H9 (cell line): ENCODE measurements at regions not wholly inside any gene's neighbourhood (a gene's known extent, or its start where the extent isn't known, plus 50 kb on each side); places are given as distances from the start of the nearest gene placed in this dataset.

Experiments
- DNase-seq: peaks from one replicate; pipeline ENCODE4 v3.0.0-alpha.2; 2017
- H2AFZ ChIP-seq: one replicate; pipeline ENCODE4 v1.6.1; 2013; ENCODE audit warnings: mild to moderate bottlenecking, low read length, control low read depth, moderate library complexity
- H2AK5ac ChIP-seq: 2 replicates; pipeline ENCODE4 v1.6.1; 2013; ENCODE audit warnings: low read length, control low read depth, mixed read lengths; ENCODE audit not compliant: insufficient read length
- H2BK120ac ChIP-seq: one replicate; pipeline ENCODE4 v1.6.1; 2013; ENCODE audit warnings: low read depth, mild to moderate bottlenecking, low read length, control low read depth, inconsistent platforms; ENCODE audit not compliant: poor library complexity, severe bottlenecking
- H2BK12ac ChIP-seq: 2 replicates; pipeline ENCODE4 v1.6.1; 2013; ENCODE audit warnings: low read length, control low read depth, mixed read lengths, low read depth; ENCODE audit not compliant: insufficient read length
- H2BK15ac ChIP-seq: 2 replicates; pipeline ENCODE4 v1.6.1; 2013; ENCODE audit warnings: low read depth, low read length, control low read depth
- H2BK20ac ChIP-seq: one replicate; pipeline ENCODE4 v1.6.1; 2013; ENCODE audit warnings: low read depth, mild to moderate bottlenecking, low read length, control low read depth, inconsistent platforms; ENCODE audit not compliant: poor library complexity, severe bottlenecking
- H2BK5ac ChIP-seq: 2 replicates; pipeline ENCODE4 v1.6.1; 2013; ENCODE audit warnings: low read length, control low read depth, mixed read lengths; ENCODE audit not compliant: insufficient read length
- H3K14ac ChIP-seq: 2 replicates; pipeline ENCODE4 v1.6.1; 2013; ENCODE audit warnings: low read length, control low read depth; ENCODE audit not compliant: insufficient read depth
- H3K18ac ChIP-seq: 2 replicates; pipeline ENCODE4 v1.6.1; 2013; ENCODE audit warnings: low read depth, mild to moderate bottlenecking, mixed read lengths, low read length, control low read depth; ENCODE audit not compliant: insufficient read length
- H3K23ac ChIP-seq: 2 replicates; pipeline ENCODE4 v1.6.1; 2013; ENCODE audit warnings: low read length, control low read depth, mixed read lengths, low read depth; ENCODE audit not compliant: insufficient read length
- H3K23me2 ChIP-seq: 2 replicates; pipeline ENCODE4 v1.6.1; 2013; ENCODE audit warnings: low read depth, mild to moderate bottlenecking, mixed read lengths, low read length, control low read depth; ENCODE audit not compliant: insufficient read length, poor library complexity, severe bottlenecking
- H3K27ac ChIP-seq: 2 replicates; pipeline ENCODE4 v1.5.1; 2013; ENCODE audit warnings: low read length, control low read depth, mixed read lengths, low read depth; ENCODE audit not compliant: insufficient read length
- H3K27me3 ChIP-seq: 2 replicates; pipeline ENCODE4 v1.6.1; 2013; ENCODE audit warnings: low read length, control low read depth, inconsistent platforms; ENCODE audit not compliant: insufficient read depth
- H3K4ac ChIP-seq: 2 replicates; pipeline ENCODE4 v1.6.1; 2013; ENCODE audit warnings: low read depth, mild to moderate bottlenecking, control low read depth, inconsistent platforms, low read length, moderate library complexity
- H3K4me1 ChIP-seq: 2 replicates; pipeline ENCODE4 v1.6.1; 2013; ENCODE audit warnings: low read length, control low read depth, inconsistent platforms; ENCODE audit not compliant: insufficient read depth
- H3K4me2 ChIP-seq: 2 replicates; pipeline ENCODE4 v1.6.1; 2013; ENCODE audit warnings: low read length, control low read depth, mixed read lengths; ENCODE audit not compliant: insufficient read length, insufficient read depth
- H3K56ac ChIP-seq: 2 replicates; pipeline ENCODE4 v1.6.1; 2013; ENCODE audit warnings: low read depth, mild to moderate bottlenecking, mixed read lengths, low read length, control low read depth; ENCODE audit not compliant: insufficient read length
- H3K79me1 ChIP-seq: 2 replicates; pipeline ENCODE4 v1.6.1; 2013; ENCODE audit warnings: low read depth, mild to moderate bottlenecking, moderate library complexity, low read length, control low read depth, inconsistent platforms; ENCODE audit not compliant: insufficient read depth, poor library complexity, severe bottlenecking
- H3K79me2 ChIP-seq: 2 replicates; pipeline ENCODE4 v1.6.1; 2013; ENCODE audit warnings: low read length, control low read depth, inconsistent platforms; ENCODE audit not compliant: insufficient read depth
- H3K9ac ChIP-seq: 2 replicates; pipeline ENCODE4 v1.6.1; 2013; ENCODE audit warnings: low read length, control low read depth, mixed read lengths; ENCODE audit not compliant: insufficient read length; ENCODE audit errors: extremely low read depth
- H3K9me3 ChIP-seq: one replicate; pipeline ENCODE4 v1.6.1; 2013; ENCODE audit warnings: low read depth, low read length, inconsistent platforms; ENCODE audit not compliant: control insufficient read depth
- H3T11ph ChIP-seq: one replicate; pipeline ENCODE4 v1.6.1; 2013; ENCODE audit warnings: mild to moderate bottlenecking, low read length, control low read depth, inconsistent platforms
- H4K20me1 ChIP-seq: one replicate; pipeline ENCODE4 v1.6.1; 2013; ENCODE audit not compliant: control insufficient read depth, insufficient read length, insufficient read depth
- H4K5ac ChIP-seq: 2 replicates; pipeline ENCODE4 v1.6.1; 2013; ENCODE audit warnings: low read depth, mild to moderate bottlenecking, mixed read lengths, low read length, control low read depth; ENCODE audit not compliant: insufficient read length
- H4K8ac ChIP-seq: replicated peaks from 2 replicates; pipeline ENCODE4 v1.6.1; 2013; ENCODE audit warnings: low read length, control low read depth, mixed read lengths, low read depth; ENCODE audit not compliant: insufficient read length
- H4K91ac ChIP-seq: 2 replicates; pipeline ENCODE4 v1.6.1; 2013; ENCODE audit warnings: low read depth, mild to moderate bottlenecking, moderate library complexity, mixed read lengths, low read length, control low read depth; ENCODE audit not compliant: insufficient read length
- H3K27ac Mint-ChIP-seq, 3 experiments: 2 replicates in 2 of 3; 3 replicates in 1 of 3; pipeline ENCODE4 v1.8.0; 2020 to 2021; ENCODE audit warnings: mixed read lengths in 3 of 3, mild to moderate bottlenecking in 1 of 3, moderate library complexity in 1 of 3
- H3K27me3 Mint-ChIP-seq: 2 replicates; pipeline ENCODE4 v1.8.0; 2021; ENCODE audit warnings: low read depth, mild to moderate bottlenecking, moderate library complexity, mixed read lengths
- H3K36me3 Mint-ChIP-seq, 3 experiments: 2 replicates in 2 of 3; 3 replicates in 1 of 3; pipeline ENCODE4 v1.8.0; 2020 to 2021; ENCODE audit warnings: low read depth in 3 of 3, mixed read lengths in 3 of 3; ENCODE audit not compliant: insufficient read depth in 1 of 3
- H3K4me1 Mint-ChIP-seq, 2 experiments: 2 replicates each; pipeline ENCODE4 v1.8.0; 2020; ENCODE audit warnings: mixed read lengths in 2 of 2
- H3K4me3 Mint-ChIP-seq, 2 experiments: 2 replicates in 1 of 2; 3 replicates in 1 of 2; pipeline ENCODE4 v1.8.0; 2020 to 2021; ENCODE audit warnings: mild to moderate bottlenecking in 2 of 2, mixed read lengths in 2 of 2, moderate library complexity in 1 of 2
- H3K9me3 Mint-ChIP-seq, 2 experiments: 2 replicates in 1 of 2; 3 replicates in 1 of 2; pipeline ENCODE4 v1.8.0; 2020; ENCODE audit warnings: mild to moderate bottlenecking in 2 of 2, mixed read lengths in 2 of 2, moderate library complexity in 1 of 2
- CTCF ChIP-seq: fragments of 200-600 bp; sonication (generic); conservative IDR thresholded peaks from 3 replicates; pipeline ENCODE4 v1.8.0; 2021; ENCODE audit warnings: antibody characterized with exemption, mild to moderate bottlenecking
- WGBS: extraction: QIAGEN DNeasy Blood & Tissue Kit; methylation state at CpG from one replicate; pipeline ENCODE4 v1.1.7; 2013; ENCODE audit warnings: missing lambda C conversion rate, low lambda C conversion rate, mixed read lengths; ENCODE audit not compliant: insufficient read length; ENCODE audit errors: extremely low coverage; 5-methylcytosine and 5-hydroxymethylcytosine counted together

GRCh38 chr7:85405016-85405902 lies 218.4 kb upstream of the SEMA3D start:
- no peak overlapping the region for H3K4ac ChIP-seq
- H2BK5ac ChIP-seq: no peak overlapping the region
- H4K8ac ChIP-seq: no peak overlapping the region
- WGBS: no CpG with 5 or more reads among the region's 2 CpGs
- H2BK20ac ChIP-seq: no peak overlapping the region
- no peak overlapping the region for H3K9ac ChIP-seq
- TF ChIP-seq CTCF: no peak
- no peak overlapping the region for H3K18ac ChIP-seq
- H3K56ac ChIP-seq: no peak overlapping the region
- H4K5ac ChIP-seq: no peak overlapping the region
- H3K14ac ChIP-seq: no peak overlapping the region
- no peak overlapping the region for H3T11ph ChIP-seq
- no peaks in the 10 kb centered on the region for H3K79me2 ChIP-seq
- H3K9me3 ChIP-seq: no peaks in the 10 kb centered on the region
- no peaks in the 10 kb centered on the region for H4K20me1 ChIP-seq
- no peaks in the 10 kb centered on the region for H3K27me3 Mint-ChIP-seq
- H2BK12ac ChIP-seq: no peak overlapping the region
- no peaks in the 10 kb centered on the region for H3K27me3 ChIP-seq
- peaks cover 7 to 10% of the 10 kb centered on the region in 2 experiments; a peak in 3 of 4 replicates for H3K4me1 Mint-ChIP-seq
- H3K4me2 ChIP-seq: no peak overlapping the region
- H3K27ac Mint-ChIP-seq: no peak overlapping the region; a peak in 1 of 7 replicates
- no peak overlapping the region for H2BK15ac ChIP-seq
- no peak overlapping the region for H2AFZ ChIP-seq
- no peaks in the 10 kb centered on the region for H3K23me2 ChIP-seq
- no peaks in the 10 kb centered on the region for H3K79me1 ChIP-seq
- H4K91ac ChIP-seq: no peak overlapping the region
- H3K36me3 Mint-ChIP-seq: 0 out of 7 replicates have a peak, but pooled peaks cover 0 to 1% (median 0%) of the 10 kb centered on the region in 3 experiments
- no peaks in the 10 kb centered on the region for H3K4me1 ChIP-seq
- no peak overlapping the region for H3K27ac ChIP-seq
- DNase-seq: no peak
- no peak overlapping the region for H3K4me3 Mint-ChIP-seq
- H3K9me3 Mint-ChIP-seq: no peaks in the 10 kb centered on the region
- H3K23ac ChIP-seq: no peak overlapping the region
- no peak overlapping the region for H2AK5ac ChIP-seq
- no peak overlapping the region for H2BK120ac ChIP-seq
